Spleen (tissue), 7 donors: ENCODE measurements at regions not wholly inside any gene's neighbourhood (a gene's known extent, or its start where the extent isn't known, plus 50 kb on each side); places are given as distances from the start of the nearest gene placed in this dataset.

Experiments used
- POLR2AphosphoS5 ChIP-seq, 3 donors: sonication (generic); formaldehyde crosslinking; IDR thresholded peaks; one replicate each; pipeline ENCODE4 v1.5.1; 2017; ENCODE audit warnings: antibody characterized with exemption in 3 of 3
- TF ChIP-seq, protein P1 (sequence below), 11 experiments: fragments of 200-600 bp in 7 of 11; fragments of 450-650 bp in 4 of 11; sonication (generic) in 4 of 11; IDR thresholded peaks in 8 of 11; conservative IDR thresholded peaks in 3 of 11; 1 replicate in 7 of 11; 2 replicates in 4 of 11; pipeline versions ENCODE4 v1.4.0 to v1.8.0; 2016 to 2021; ENCODE audit warnings: antibody characterized with exemption in 11 of 11, inconsistent platforms in 4 of 11, mild to moderate bottlenecking in 1 of 11
- donor health status: DM: no; HTN: no; CAD: no; lungs with moderate emphysema.
- donor health status: DM: no; HTN: no; CAD: no.
- donor health status: DM: no; HTN: no; CAD: no.

DNA sequence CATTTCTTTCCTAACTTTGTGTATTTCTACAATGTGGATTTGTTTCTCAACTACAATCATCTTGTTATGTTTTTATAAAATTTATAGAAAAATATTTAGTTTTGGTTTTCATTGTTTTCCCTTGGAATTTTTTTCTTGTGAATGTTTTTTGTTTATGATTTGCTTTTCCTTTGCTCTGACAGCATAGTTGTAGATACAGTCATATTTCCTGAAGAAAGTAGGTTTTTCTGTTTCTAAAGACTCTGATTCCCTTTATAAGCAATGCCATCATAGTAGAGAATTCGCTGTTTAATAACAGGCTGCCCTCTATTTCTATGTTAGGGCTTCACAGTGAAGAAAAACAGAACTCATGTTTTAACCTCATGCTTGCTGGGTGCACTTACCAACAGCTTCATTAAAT is 482.3 kb downstream of the ZBBX start:
- TF ChIP-seq, protein P1, sequence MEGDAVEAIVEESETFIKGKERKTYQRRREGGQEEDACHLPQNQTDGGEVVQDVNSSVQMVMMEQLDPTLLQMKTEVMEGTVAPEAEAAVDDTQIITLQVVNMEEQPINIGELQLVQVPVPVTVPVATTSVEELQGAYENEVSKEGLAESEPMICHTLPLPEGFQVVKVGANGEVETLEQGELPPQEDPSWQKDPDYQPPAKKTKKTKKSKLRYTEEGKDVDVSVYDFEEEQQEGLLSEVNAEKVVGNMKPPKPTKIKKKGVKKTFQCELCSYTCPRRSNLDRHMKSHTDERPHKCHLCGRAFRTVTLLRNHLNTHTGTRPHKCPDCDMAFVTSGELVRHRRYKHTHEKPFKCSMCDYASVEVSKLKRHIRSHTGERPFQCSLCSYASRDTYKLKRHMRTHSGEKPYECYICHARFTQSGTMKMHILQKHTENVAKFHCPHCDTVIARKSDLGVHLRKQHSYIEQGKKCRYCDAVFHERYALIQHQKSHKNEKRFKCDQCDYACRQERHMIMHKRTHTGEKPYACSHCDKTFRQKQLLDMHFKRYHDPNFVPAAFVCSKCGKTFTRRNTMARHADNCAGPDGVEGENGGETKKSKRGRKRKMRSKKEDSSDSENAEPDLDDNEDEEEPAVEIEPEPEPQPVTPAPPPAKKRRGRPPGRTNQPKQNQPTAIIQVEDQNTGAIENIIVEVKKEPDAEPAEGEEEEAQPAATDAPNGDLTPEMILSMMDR (IDR thresholded peaks at IDR 0.05 in 8 of 11, conservative IDR thresholded peaks at IDR 0.05 in 3 of 11): no peak
- no peak for TF ChIP-seq POLR2AphosphoS5 (IDR thresholded peaks at IDR 0.05)
